HG03378 (cell line): ENCODE measurements at regions not wholly inside any gene's neighbourhood (a gene's known extent, or its start where the extent isn't known, plus 50 kb on each side); places are given as distances from the start of the nearest gene placed in this dataset.

Source experiments
- ATAC-seq: cut with Tn5 transposase; IDR thresholded peaks from one replicate; pipeline ENCODE4 v1.9.1; 2021; ENCODE audit warnings: mild to moderate bottlenecking, moderate library complexity; ENCODE audit not compliant: unreplicated experiment

GRCh38 chr20:17093782-17094181 lies 133.1 kb upstream of the PCSK2 start:
- ATAC-seq = no peak

- no peak for ATAC-seq
Observed at GRCh38 chr20:17097603-17098002, 129.2 kb upstream of the PCSK2 start.

GRCh38 chr20:17100506-17100905 lies 126.3 kb upstream of the PCSK2 start:
- no peak for ATAC-seq

- no peak for ATAC-seq
Observed at GRCh38 chr20:17107127-17107526, 119.7 kb upstream of the PCSK2 start.

GRCh38 chr20:17108896-17109295 lies 117.9 kb upstream of the PCSK2 start:
- no peak for ATAC-seq

- ATAC-seq = no peak
Observed at GRCh38 chr20:17109307-17109706, 117.5 kb upstream of the PCSK2 start.

GRCh38 chr20:17128206-17128605 lies 98.6 kb upstream of the PCSK2 start:
- ATAC-seq = no peak

- no peak for ATAC-seq
Observed at GRCh38 chr20:17129089-17129488, 97.8 kb upstream of the PCSK2 start.

GRCh38 chr20:17137692-17138091 lies 89.1 kb upstream of the PCSK2 start:
- ATAC-seq = no peak

GRCh38 chr20:17138237-17138636 lies 88.6 kb upstream of the PCSK2 start:
- no peak for ATAC-seq

GRCh38 chr20:17140894-17141293 lies 85.9 kb upstream of the PCSK2 start:
- no peak for ATAC-seq

GRCh38 chr20:17141568-17141967 lies 85.3 kb upstream of the PCSK2 start:
- no peak for ATAC-seq

GRCh38 chr20:17142666-17143065 lies 84.2 kb upstream of the PCSK2 start:
- no peak for ATAC-seq

GRCh38 chr20:17150858-17151257 lies 76.0 kb upstream of the PCSK2 start:
- no peak for ATAC-seq

- no peak for ATAC-seq
Observed at GRCh38 chr20:17155401-17155800, 71.4 kb upstream of the PCSK2 start.

- no peak for ATAC-seq
Observed at GRCh38 chr20:17158701-17159100, 68.1 kb upstream of the PCSK2 start.

GRCh38 chr20:17161673-17162481 lies 65.0 kb upstream of the PCSK2 start:
- no peak for ATAC-seq

GRCh38 chr20:17168026-17168612 lies 58.7 kb upstream of the PCSK2 start:
- ATAC-seq = no peak

GRCh38 chr20:17169585-17170136 lies 57.2 kb upstream of the PCSK2 start:
- no peak for ATAC-seq

- no peak for ATAC-seq
Observed at GRCh38 chr20:17171746-17172280, 55.0 kb upstream of the PCSK2 start.

GRCh38 chr20:17172836-17173516 lies 53.9 kb upstream of the PCSK2 start:
- ATAC-seq = no peak
